ENCODE measurements at regions not wholly inside any gene's neighbourhood (a gene's known extent, or its start where the extent isn't known, plus 50 kb on each side); places are given as distances from the start of the nearest gene placed in this dataset.

- no peak overlapping the region for H3K4me3 Mint-ChIP-seq (ENCODE audit: unreplicated experiment)
- peaks cover 4% of the 10 kb centered on the region for H3K9me3 Mint-ChIP-seq (ENCODE audit: unreplicated experiment)
- TF ChIP-seq CTCF (IDR thresholded peaks at IDR 0.05), result no peak
- DNase-seq (ENCODE audit: extremely low spot score, unreplicated experiment), result no peak
- H3K27ac Mint-ChIP-seq (ENCODE audit: unreplicated experiment), result no peak overlapping the region
- H3K4me1 Mint-ChIP-seq (ENCODE audit: unreplicated experiment), result no peaks in the 10 kb centered on the region
- no peaks in the 10 kb centered on the region for H3K36me3 Mint-ChIP-seq (ENCODE audit: unreplicated experiment)
- H3K27me3 Mint-ChIP-seq (ENCODE audit: unreplicated experiment), result peaks cover 9% of the 10 kb centered on the region
Observed at GRCh38 chr2:198909525-198910267, 548.0 kb downstream of the SATB2 start.

- Mint-ChIP-seq H3K36me3 (ENCODE audit: unreplicated experiment) (no peaks in the 10 kb centered on the region), H3K4me1 (ENCODE audit: unreplicated experiment) (no peaks in the 10 kb centered on the region), H3K27ac (ENCODE audit: unreplicated experiment) (no peak overlapping the region), H3K27me3 (ENCODE audit: unreplicated experiment) (peaks cover 28% of the 10 kb centered on the region), H3K4me3 (ENCODE audit: unreplicated experiment) (no peak overlapping the region), H3K9me3 (ENCODE audit: unreplicated experiment) (no peaks in the 10 kb centered on the region)
- TF ChIP-seq CTCF (IDR thresholded peaks at IDR 0.05), result no peak
- DNase-seq (ENCODE audit: extremely low spot score, unreplicated experiment), result no peak
Observed at GRCh38 chr2:198905881-198906612, 551.7 kb downstream of the SATB2 start.

GRCh38 chr2:198901894-198902293, 555.8 kb downstream of the SATB2 start:
- no peak for TF ChIP-seq CTCF (IDR thresholded peaks at IDR 0.05)
- Mint-ChIP-seq H3K9me3 (ENCODE audit: unreplicated experiment) (no peaks in the 10 kb centered on the region), H3K27ac (ENCODE audit: unreplicated experiment) (no peak overlapping the region), H3K4me1 (ENCODE audit: unreplicated experiment) (no peaks in the 10 kb centered on the region), H3K27me3 (ENCODE audit: unreplicated experiment) (peaks cover 32% of the 10 kb centered on the region), H3K4me3 (ENCODE audit: unreplicated experiment) (no peak overlapping the region), H3K36me3 (ENCODE audit: unreplicated experiment) (no peaks in the 10 kb centered on the region)
- no peak for DNase-seq (ENCODE audit: extremely low spot score, unreplicated experiment)

- peaks cover 33% of the 10 kb centered on the region for H3K27me3 Mint-ChIP-seq (ENCODE audit: unreplicated experiment)
- no peaks in the 10 kb centered on the region for H3K36me3 Mint-ChIP-seq (ENCODE audit: unreplicated experiment)
- no peaks in the 10 kb centered on the region for H3K4me1 Mint-ChIP-seq (ENCODE audit: unreplicated experiment)
- DNase-seq (ENCODE audit: extremely low spot score, unreplicated experiment), result no peak
- no peak for TF ChIP-seq CTCF (IDR thresholded peaks at IDR 0.05)
- no peak overlapping the region for H3K4me3 Mint-ChIP-seq (ENCODE audit: unreplicated experiment)
- H3K27ac Mint-ChIP-seq (ENCODE audit: unreplicated experiment), result no peak overlapping the region
- H3K9me3 Mint-ChIP-seq (ENCODE audit: unreplicated experiment), result no peaks in the 10 kb centered on the region
Observed at GRCh38 chr2:198900141-198900540, 557.6 kb downstream of the SATB2 start.

GRCh38 chr2:198890490-198890889, 567.2 kb downstream of the SATB2 start:
- H3K27ac Mint-ChIP-seq (ENCODE audit: unreplicated experiment), result no peak overlapping the region
- H3K4me1 Mint-ChIP-seq (ENCODE audit: unreplicated experiment), result no peaks in the 10 kb centered on the region
- H3K9me3 Mint-ChIP-seq (ENCODE audit: unreplicated experiment), result peaks cover 6% of the 10 kb centered on the region
- no peak overlapping the region for H3K4me3 Mint-ChIP-seq (ENCODE audit: unreplicated experiment)
- H3K36me3 Mint-ChIP-seq (ENCODE audit: unreplicated experiment), result no peaks in the 10 kb centered on the region
- peaks cover 11% of the 10 kb centered on the region for H3K27me3 Mint-ChIP-seq (ENCODE audit: unreplicated experiment)
- no peak for DNase-seq (ENCODE audit: extremely low spot score, unreplicated experiment)
- TF ChIP-seq CTCF (IDR thresholded peaks at IDR 0.05), result no peak

Data from osteocyte (in vitro differentiated cells).